CD4-positive, alpha-beta T cell (primary cell): ENCODE measurements at regions not wholly inside any gene's neighbourhood (a gene's known extent, or its start where the extent isn't known, plus 50 kb on each side); places are given as distances from the start of the nearest gene placed in this dataset.
"Not testable (repeated sequence)": the region's sequence is repeated elsewhere in the genome, so short reads cannot be mapped to it uniquely, and the experiment has no call there.

Experiments
- ATAC-seq: fragments of 200-7000 bp; cut with Tn5 transposase; one replicate; pipeline ENCODE4 v1.10.0; 2022; ENCODE audit warnings: mild to moderate bottlenecking; ENCODE audit not compliant: poor library complexity
- CTCF ChIA-PET: fragments of 350-600 bp; sonication (Branson Sonifier 250); formaldehyde crosslinking; loops from one replicate; lab custom pipeline; 2021; ENCODE audit warnings: antibody characterized with exemption, inconsistent platforms; lab: Charles Lee
- POLR2A ChIA-PET: fragments of 350-600 bp; sonication (Branson Sonifier 250); formaldehyde crosslinking; loops from one replicate; lab custom pipeline; 2021; ENCODE audit warnings: antibody characterized with exemption, inconsistent platforms; lab: Charles Lee
- DNase-seq, 14 experiments: peaks; one replicate each; pipeline ENCODE4 v3.0.0-alpha.2; 2013 to 2020; ENCODE audit warnings: mixed read lengths in 2 of 14
- H3K27ac ChIP-seq, 2 donors: one replicate each; pipeline versions ENCODE4 v1.5.1 to v1.7.0; 2013; ENCODE audit warnings: low read length in 2 of 2, low read depth in 1 of 2, mild to moderate bottlenecking in 1 of 2
- H3K27me3 ChIP-seq, 2 experiments: 1 replicate in 1 of 2; 2 replicates in 1 of 2; pipeline versions ENCODE4 v1.6.1 to v1.7.0; 2013; ENCODE audit warnings: low read length in 2 of 2, control low read depth in 1 of 2, mild to moderate bottlenecking in 1 of 2, moderate library complexity in 1 of 2; ENCODE audit not compliant: insufficient read depth in 2 of 2, control insufficient read depth in 1 of 2
- H3K36me3 ChIP-seq: one replicate; pipeline ENCODE4 v1.6.1; 2013; ENCODE audit warnings: low read length, control low read depth; ENCODE audit not compliant: insufficient read depth
- H3K4me1 ChIP-seq: one replicate; pipeline ENCODE4 v1.6.1; 2013; ENCODE audit warnings: low read length, control low read depth; ENCODE audit not compliant: insufficient read depth
- H3K4me3 ChIP-seq: one replicate; pipeline ENCODE4 v1.5.1; 2013; ENCODE audit warnings: mild to moderate bottlenecking, low read length, moderate library complexity
- H3K9me3 ChIP-seq, 2 experiments: 1 replicate in 1 of 2; 2 replicates in 1 of 2; pipeline versions ENCODE4 v1.6.1 to v1.7.0; 2013; ENCODE audit warnings: low read length in 2 of 2, mild to moderate bottlenecking in 2 of 2, control low read depth in 1 of 2, moderate library complexity in 1 of 2; ENCODE audit not compliant: control insufficient read depth in 1 of 2, insufficient read depth in 1 of 2
- H3K27ac Mint-ChIP-seq: one replicate; pipeline ENCODE4 v1.8.0; 2020; ENCODE audit warnings: mixed read lengths
- H3K27me3 Mint-ChIP-seq: one replicate; pipeline ENCODE4 v1.8.0; 2021; ENCODE audit warnings: mixed read lengths
- H3K36me3 Mint-ChIP-seq: one replicate; pipeline ENCODE4 v1.8.0; 2021; ENCODE audit warnings: low read depth, mixed read lengths
- H3K4me1 Mint-ChIP-seq: one replicate; pipeline ENCODE4 v1.8.0; 2021; ENCODE audit warnings: low read depth, mixed read lengths
- H3K4me3 Mint-ChIP-seq: one replicate; pipeline ENCODE4 v1.8.0; 2020; ENCODE audit warnings: mild to moderate bottlenecking, mixed read lengths
- H3K9me3 Mint-ChIP-seq: one replicate; pipeline ENCODE4 v1.8.0; 2020; ENCODE audit warnings: mixed read lengths
- intact Hi-C, 2 experiments: fragments of 100-400 bp; cut with DNase I in 1 of 2; cut with micrococcal nuclease in 1 of 2; formaldehyde crosslinking; loops; one replicate each; pipeline versions ENCODE4 v1.15.1 to v1.9.0; 2023 to 2025; cut with DNase I, micrococcal nuclease
- TF ChIP-seq, protein P1 (sequence below): fragments of 200-600 bp; IDR thresholded peaks from one replicate; pipeline ENCODE4 v1.8.0; 2022; ENCODE audit warnings: antibody characterized with exemption, mild to moderate bottlenecking

DNA sequence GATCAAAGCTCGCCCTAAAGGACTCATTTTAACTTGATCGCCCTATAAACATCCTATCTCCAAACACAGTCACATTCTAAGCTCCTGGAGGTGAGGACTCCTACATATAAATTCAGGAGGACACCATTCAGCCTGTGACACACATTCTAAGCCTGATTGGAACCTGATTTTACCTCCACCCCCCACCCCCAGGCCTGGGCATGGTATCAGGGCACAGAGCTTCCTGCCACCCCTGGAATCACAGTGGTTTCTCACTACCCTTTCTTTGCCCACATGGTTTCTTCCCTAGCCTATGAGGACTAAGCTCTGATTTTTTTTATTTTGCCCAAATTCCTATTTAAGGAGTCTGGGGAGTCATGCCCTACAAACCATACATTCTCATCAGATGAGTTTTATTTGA, 428.1 kb upstream of the ID2 start:
- H3K4me3 Mint-ChIP-seq, result no peak overlapping the region
- H3K27me3 ChIP-seq, result no peaks in the 10 kb centered on the region
- TF ChIP-seq, protein P1, sequence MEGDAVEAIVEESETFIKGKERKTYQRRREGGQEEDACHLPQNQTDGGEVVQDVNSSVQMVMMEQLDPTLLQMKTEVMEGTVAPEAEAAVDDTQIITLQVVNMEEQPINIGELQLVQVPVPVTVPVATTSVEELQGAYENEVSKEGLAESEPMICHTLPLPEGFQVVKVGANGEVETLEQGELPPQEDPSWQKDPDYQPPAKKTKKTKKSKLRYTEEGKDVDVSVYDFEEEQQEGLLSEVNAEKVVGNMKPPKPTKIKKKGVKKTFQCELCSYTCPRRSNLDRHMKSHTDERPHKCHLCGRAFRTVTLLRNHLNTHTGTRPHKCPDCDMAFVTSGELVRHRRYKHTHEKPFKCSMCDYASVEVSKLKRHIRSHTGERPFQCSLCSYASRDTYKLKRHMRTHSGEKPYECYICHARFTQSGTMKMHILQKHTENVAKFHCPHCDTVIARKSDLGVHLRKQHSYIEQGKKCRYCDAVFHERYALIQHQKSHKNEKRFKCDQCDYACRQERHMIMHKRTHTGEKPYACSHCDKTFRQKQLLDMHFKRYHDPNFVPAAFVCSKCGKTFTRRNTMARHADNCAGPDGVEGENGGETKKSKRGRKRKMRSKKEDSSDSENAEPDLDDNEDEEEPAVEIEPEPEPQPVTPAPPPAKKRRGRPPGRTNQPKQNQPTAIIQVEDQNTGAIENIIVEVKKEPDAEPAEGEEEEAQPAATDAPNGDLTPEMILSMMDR, result no peak
- no peak overlapping the region for H3K27ac ChIP-seq
- CTCF ChIA-PET, result no interaction called here
- no peak overlapping the region for H3K4me3 ChIP-seq
- H3K27ac Mint-ChIP-seq, result no peak overlapping the region
- POLR2A ChIA-PET, result no interaction called here
- intact Hi-C loops, result no loop called here
- H3K9me3 Mint-ChIP-seq, result no peaks in the 10 kb centered on the region
- no peaks in the 10 kb centered on the region for H3K36me3 Mint-ChIP-seq
- ATAC-seq (no peak), DNase-seq (no peak)
- H3K36me3 ChIP-seq, result no peaks in the 10 kb centered on the region
- H3K4me1 Mint-ChIP-seq, result peaks cover 11% of the 10 kb centered on the region
- no peaks in the 10 kb centered on the region for H3K27me3 Mint-ChIP-seq
- no peaks in the 10 kb centered on the region for H3K4me1 ChIP-seq
- H3K9me3 ChIP-seq, result peaks cover 0 to 7% of the 10 kb centered on the region in 2 experiments

DNA sequence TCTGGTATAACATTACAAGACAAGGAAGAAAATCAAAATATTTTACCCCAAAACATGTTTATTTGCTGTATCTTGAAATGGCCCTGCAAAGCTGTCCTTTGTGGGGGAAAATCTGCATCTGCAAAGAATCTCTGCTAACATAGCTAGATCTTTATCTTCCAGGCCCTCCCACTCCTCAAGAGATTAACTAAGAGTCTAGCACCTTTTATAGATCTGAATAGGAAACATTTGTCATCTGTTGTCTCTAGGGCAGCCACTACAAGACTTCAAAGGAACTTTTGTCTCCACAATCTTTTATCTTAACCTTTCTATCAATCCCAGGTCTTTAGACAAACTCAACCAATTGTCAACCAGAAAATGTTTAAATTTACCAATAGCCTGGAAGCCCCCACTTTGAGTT, 427.6 kb upstream of the ID2 start:
- H3K36me3 ChIP-seq, H3K27ac Mint-ChIP-seq, H3K4me1 ChIP-seq, H3K27me3 Mint-ChIP-seq, CTCF ChIA-PET, H3K4me3 ChIP-seq, H3K4me3 Mint-ChIP-seq, POLR2A ChIA-PET, H3K27me3 ChIP-seq, H3K27ac ChIP-seq, H3K36me3 Mint-ChIP-seq, ATAC-seq, H3K9me3 Mint-ChIP-seq, intact Hi-C loops, H3K9me3 ChIP-seq, DNase-seq: not testable (repeated sequence)
- H3K4me1 Mint-ChIP-seq, result peaks cover 11% of the 10 kb centered on the region

DNA sequence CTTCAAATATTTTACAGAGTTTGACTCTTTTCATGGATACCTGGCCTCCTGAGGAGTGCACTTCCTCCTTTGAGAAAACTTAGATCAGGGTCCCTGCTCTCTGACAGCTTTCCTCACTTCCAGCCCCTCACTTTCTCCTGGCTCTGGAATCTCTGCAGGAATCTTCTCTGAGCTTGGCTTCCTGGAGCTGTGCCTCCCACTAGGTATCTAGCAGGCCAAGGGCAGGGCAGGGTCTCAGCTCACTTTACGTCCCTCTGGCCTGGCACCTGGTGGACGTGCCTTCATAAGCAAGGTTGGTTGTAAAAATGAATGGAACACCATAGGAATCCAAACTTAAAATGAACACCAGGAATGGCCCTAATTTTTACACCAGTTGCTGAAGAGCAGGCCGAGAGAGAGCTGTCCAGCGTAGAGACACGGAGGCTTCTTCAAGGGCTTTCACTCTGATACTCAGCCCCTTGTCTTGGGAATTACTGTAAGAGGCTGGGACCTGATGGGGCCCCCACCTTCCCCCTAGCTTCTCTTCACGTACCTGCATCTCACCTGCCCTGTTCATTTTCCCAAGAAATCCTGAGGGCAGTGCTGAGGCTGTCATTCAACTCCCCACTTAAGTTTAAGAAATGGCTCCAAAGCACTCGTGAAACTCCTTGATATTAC, 426.9 kb upstream of the ID2 start:
- no peaks in the 10 kb centered on the region for H3K36me3 ChIP-seq
- H3K27ac Mint-ChIP-seq, result no peak overlapping the region
- H3K27ac ChIP-seq, result no peak overlapping the region
- no peaks in the 10 kb centered on the region for H3K27me3 ChIP-seq
- no peak overlapping the region for H3K4me3 ChIP-seq
- ChIA-PET POLR2A (no interaction called here), CTCF (no interaction called here)
- no peaks in the 10 kb centered on the region for H3K9me3 Mint-ChIP-seq
- intact Hi-C loops, result no loop called here
- H3K27me3 Mint-ChIP-seq, result no peaks in the 10 kb centered on the region
- H3K4me1 Mint-ChIP-seq, result peaks cover 11% of the 10 kb centered on the region
- peaks cover 0 to 3% of the 10 kb centered on the region in 2 experiments for H3K9me3 ChIP-seq
- no peak for ATAC-seq
- no peaks in the 10 kb centered on the region for H3K4me1 ChIP-seq
- no peak for DNase-seq
- TF ChIP-seq, protein P1, result no peak
- no peak overlapping the region for H3K4me3 Mint-ChIP-seq
- no peaks in the 10 kb centered on the region for H3K36me3 Mint-ChIP-seq

DNA sequence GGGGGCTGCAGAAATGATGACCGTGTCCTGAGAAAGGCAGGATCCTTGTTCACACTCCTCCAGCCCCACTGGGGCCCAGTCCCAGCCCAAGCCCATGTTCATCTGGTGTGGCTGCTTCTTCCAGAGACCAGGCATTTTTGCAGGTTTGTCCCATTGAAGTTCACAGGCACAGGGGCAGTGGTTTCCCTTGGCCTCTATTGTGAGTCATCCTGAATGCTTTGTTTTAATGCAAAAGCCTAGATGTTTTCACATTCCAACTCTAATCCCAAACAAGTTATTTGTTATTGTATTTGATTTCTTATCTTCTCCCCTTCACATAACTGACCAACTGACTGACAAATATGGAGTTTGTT, 426.4 kb upstream of the ID2 start:
- no peaks in the 10 kb centered on the region for H3K9me3 Mint-ChIP-seq
- no peaks in the 10 kb centered on the region for H3K4me1 ChIP-seq
- POLR2A ChIA-PET, result no interaction called here
- H3K36me3 Mint-ChIP-seq, result no peaks in the 10 kb centered on the region
- TF ChIP-seq, protein P1, result no peak
- no peaks in the 10 kb centered on the region for H3K36me3 ChIP-seq
- ATAC-seq (no peak), DNase-seq (no peak)
- H3K4me3 Mint-ChIP-seq, result no peak overlapping the region
- no peak overlapping the region for H3K27ac ChIP-seq
- CTCF ChIA-PET, result no interaction called here
- no peaks in the 10 kb centered on the region for H3K27me3 Mint-ChIP-seq
- H3K27ac Mint-ChIP-seq, result no peak overlapping the region
- peaks cover 11% of the 10 kb centered on the region for H3K4me1 Mint-ChIP-seq
- H3K27me3 ChIP-seq, result no peaks in the 10 kb centered on the region
- no peak overlapping the region for H3K4me3 ChIP-seq
- intact Hi-C loops, result no loop called here
- peaks cover 0 to 3% of the 10 kb centered on the region in 2 experiments for H3K9me3 ChIP-seq
